ENCODE measurements at regions not wholly inside any gene's neighbourhood (a gene's known extent, or its start where the extent isn't known, plus 50 kb on each side); places are given as distances from the start of the nearest gene placed in this dataset.

- TF ChIP-seq CTCF (IDR thresholded peaks at IDR 0.05; ENCODE audit: low read length, missing control alignments), result no peak
- DNase-seq (ENCODE audit: low read depth), result no peak
- no peak overlapping the region for H3K4me3 ChIP-seq (replicated peaks; ENCODE audit: low read depth, low read length)
Observed at GRCh38 chr20:22504829-22505377, 79.5 kb downstream of the FOXA2 start.

GRCh38 chr20:22503577-22503976, 80.8 kb downstream of the FOXA2 start:
- no peak for TF ChIP-seq CTCF (IDR thresholded peaks at IDR 0.05; ENCODE audit: low read length, missing control alignments)
- no peak for DNase-seq (ENCODE audit: low read depth)
- no peak overlapping the region for H3K4me3 ChIP-seq (replicated peaks; ENCODE audit: low read depth, low read length)

- DNase-seq (ENCODE audit: low read depth), result no peak
- H3K4me3 ChIP-seq (replicated peaks; ENCODE audit: low read depth, low read length), result no peak overlapping the region
- no peak for TF ChIP-seq CTCF (IDR thresholded peaks at IDR 0.05; ENCODE audit: low read length, missing control alignments)
Observed at GRCh38 chr20:22502731-22503191, 81.6 kb downstream of the FOXA2 start.

- TF ChIP-seq CTCF (IDR thresholded peaks at IDR 0.05; ENCODE audit: low read length, missing control alignments), result no peak
- DNase-seq (ENCODE audit: low read depth), result no peak
- no peak overlapping the region for H3K4me3 ChIP-seq (replicated peaks; ENCODE audit: low read depth, low read length)
Observed at GRCh38 chr20:22501566-22502344, 82.6 kb downstream of the FOXA2 start.

- no peak for TF ChIP-seq CTCF (IDR thresholded peaks at IDR 0.05; ENCODE audit: low read length, missing control alignments)
- H3K4me3 ChIP-seq (replicated peaks; ENCODE audit: low read depth, low read length), result no peak overlapping the region
- no peak for DNase-seq (ENCODE audit: low read depth)
Observed at GRCh38 chr20:22501034-22501433, 83.3 kb downstream of the FOXA2 start.

GRCh38 chr20:22499515-22500166, 84.7 kb downstream of the FOXA2 start:
- H3K4me3 ChIP-seq (replicated peaks; ENCODE audit: low read depth, low read length), result no peak overlapping the region
- TF ChIP-seq CTCF (IDR thresholded peaks at IDR 0.05; ENCODE audit: low read length, missing control alignments), result no peak
- no peak for DNase-seq (ENCODE audit: low read depth)

All from fibroblast of pulmonary artery (primary cell).